ENCODE measurements at regions not wholly inside any gene's neighbourhood (a gene's known extent, or its start where the extent isn't known, plus 50 kb on each side); places are given as distances from the start of the nearest gene placed in this dataset.

GRCh38 chr11:29801561-29801960, 215.3 kb downstream of the KCNA4 start:
- TF ChIP-seq CTCF (IDR thresholded peaks at IDR 0.05; ENCODE audit: low read depth, low read length): no peak
- no peak overlapping the region for H3K4me3 ChIP-seq (replicated peaks in 1 of 2; ENCODE audit: low read depth in 2 of 2, low read length in 2 of 2)
- peak in 1 of 2 donors; percentile 22 for DNase-seq (ENCODE audit: low read depth in 2 of 2)

- H3K4me3 ChIP-seq (replicated peaks in 1 of 2; ENCODE audit: low read depth in 2 of 2, low read length in 2 of 2): no peak overlapping the region
- TF ChIP-seq CTCF (IDR thresholded peaks at IDR 0.05; ENCODE audit: low read depth, low read length): no peak
- DNase-seq (ENCODE audit: low read depth in 2 of 2): peak; percentile 7 to 45
Measured at GRCh38 chr11:29786092-29786491, 230.7 kb downstream of the KCNA4 start.

- DNase-seq (ENCODE audit: low read depth in 2 of 2): no peak
- H3K4me3 ChIP-seq (replicated peaks in 1 of 2; ENCODE audit: low read depth in 2 of 2, low read length in 2 of 2): no peak overlapping the region
- no peak for TF ChIP-seq CTCF (IDR thresholded peaks at IDR 0.05; ENCODE audit: low read depth, low read length)
Measured at GRCh38 chr11:29783506-29783905, 233.3 kb downstream of the KCNA4 start.

- no peak overlapping the region for H3K4me3 ChIP-seq (replicated peaks in 1 of 2; ENCODE audit: low read depth in 2 of 2, low read length in 2 of 2)
- no peak for DNase-seq (ENCODE audit: low read depth in 2 of 2)
- no peak for TF ChIP-seq CTCF (IDR thresholded peaks at IDR 0.05; ENCODE audit: low read depth, low read length)
Measured at GRCh38 chr11:29782447-29782846, 234.4 kb downstream of the KCNA4 start.

GRCh38 chr11:29781268-29781667, 235.6 kb downstream of the KCNA4 start:
- TF ChIP-seq CTCF (IDR thresholded peaks at IDR 0.05; ENCODE audit: low read depth, low read length): no peak
- H3K4me3 ChIP-seq (replicated peaks in 1 of 2; ENCODE audit: low read depth in 2 of 2, low read length in 2 of 2): no peak overlapping the region
- DNase-seq (ENCODE audit: low read depth in 2 of 2): peak in 1 of 2 donors; percentile 26

- TF ChIP-seq CTCF (IDR thresholded peaks at IDR 0.05; ENCODE audit: low read depth, low read length): no peak
- H3K4me3 ChIP-seq (replicated peaks in 1 of 2; ENCODE audit: low read depth in 2 of 2, low read length in 2 of 2): no peak overlapping the region
- DNase-seq (ENCODE audit: low read depth in 2 of 2): no peak
Measured at GRCh38 chr11:29780756-29781155, 236.1 kb downstream of the KCNA4 start.

- H3K4me3 ChIP-seq (replicated peaks in 1 of 2; ENCODE audit: low read depth in 2 of 2, low read length in 2 of 2): no peak overlapping the region
- TF ChIP-seq CTCF (IDR thresholded peaks at IDR 0.05; ENCODE audit: low read depth, low read length): no peak
- DNase-seq (ENCODE audit: low read depth in 2 of 2): peak; percentile 82 to 88
Measured at GRCh38 chr11:29773656-29774264, 243.1 kb downstream of the KCNA4 start.
